ENCODE measurements at regions not wholly inside any gene's neighbourhood (a gene's known extent, or its start where the extent isn't known, plus 50 kb on each side); places are given as distances from the start of the nearest gene placed in this dataset.
"Not testable (repeated sequence)": the region's sequence is repeated elsewhere in the genome, so short reads cannot be mapped to it uniquely, and the experiment has no call there.

- intact Hi-C loops (cut with micrococcal nuclease), result no loop called here
- POLR2A ChIA-PET, result no interaction called here
These were observed 117.5 kb downstream of the ZNF429 start for GRCh38 chr19:21622920-21623319.

GRCh38 chr19:21621671-21622070 is 116.3 kb downstream of the ZNF429 start:
- ChIA-PET CTCF (no interaction called here), POLR2A (no interaction called here)
- Mint-ChIP-seq H3K4me1 (ENCODE audit: low read depth) (no peaks in the 10 kb centered on the region), H3K36me3 (ENCODE audit: low read depth) (no peaks in the 10 kb centered on the region), H3K4me3 (no peak overlapping the region), H3K27me3 (no peaks in the 10 kb centered on the region), H3K9me3 (peaks cover 2% of the 10 kb centered on the region), H3K27ac (no peak overlapping the region)
- TF ChIP-seq CTCF (IDR thresholded peaks at IDR 0.05), result no peak
- ATAC-seq (no peak), DNase-seq (no peak)
- intact Hi-C loops (cut with micrococcal nuclease), result no loop called here

More at GRCh38 chr19:21622920-21623319, 117.5 kb downstream of the ZNF429 start:
- no peak for DNase-seq
- no peaks in the 10 kb centered on the region for H3K4me1 Mint-ChIP-seq (ENCODE audit: low read depth)
- no peak overlapping the region for H3K27ac Mint-ChIP-seq
- no peaks in the 10 kb centered on the region for H3K36me3 Mint-ChIP-seq (ENCODE audit: low read depth)
- no peak for ATAC-seq
- peaks cover 2% of the 10 kb centered on the region for H3K9me3 Mint-ChIP-seq
- no peak overlapping the region for H3K4me3 Mint-ChIP-seq
- H3K27me3 Mint-ChIP-seq, result no peaks in the 10 kb centered on the region
- CTCF ChIA-PET, result no interaction called here
- TF ChIP-seq CTCF (IDR thresholded peaks at IDR 0.05), result no peak

DNA sequence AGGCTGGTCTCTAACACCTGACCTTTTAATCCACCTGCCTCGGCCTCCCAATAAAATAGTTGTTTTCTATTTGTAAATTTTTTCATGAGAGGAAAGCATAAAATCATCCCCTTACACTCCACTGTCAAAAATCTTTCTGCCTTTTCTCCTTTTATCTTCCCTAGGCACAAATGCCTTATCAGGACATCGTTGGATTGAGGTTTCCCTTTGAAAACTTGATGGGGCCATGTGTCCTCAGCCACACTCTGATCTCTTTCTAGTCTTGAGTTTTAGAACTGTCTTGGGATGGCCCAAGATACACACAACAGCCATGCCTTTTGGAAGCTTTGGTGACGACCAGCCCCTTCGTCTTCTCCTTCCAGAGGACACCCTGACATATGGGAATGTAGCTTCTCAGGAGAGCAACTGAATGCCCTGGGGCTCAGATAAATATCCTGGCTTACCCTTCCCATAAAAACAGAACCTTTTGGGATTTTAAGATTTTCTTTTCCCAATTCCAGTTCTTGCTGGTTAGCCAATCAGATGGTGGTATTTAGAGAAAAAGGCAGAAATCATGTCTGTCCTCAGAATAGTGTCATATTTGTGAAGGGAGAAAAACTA is 112.4 kb downstream of the ZNF429 start:
- intact Hi-C loops (cut with micrococcal nuclease), result no loop called here
- H3K27ac Mint-ChIP-seq, result no peak overlapping the region
- CTCF ChIA-PET, result no interaction called here

DNA sequence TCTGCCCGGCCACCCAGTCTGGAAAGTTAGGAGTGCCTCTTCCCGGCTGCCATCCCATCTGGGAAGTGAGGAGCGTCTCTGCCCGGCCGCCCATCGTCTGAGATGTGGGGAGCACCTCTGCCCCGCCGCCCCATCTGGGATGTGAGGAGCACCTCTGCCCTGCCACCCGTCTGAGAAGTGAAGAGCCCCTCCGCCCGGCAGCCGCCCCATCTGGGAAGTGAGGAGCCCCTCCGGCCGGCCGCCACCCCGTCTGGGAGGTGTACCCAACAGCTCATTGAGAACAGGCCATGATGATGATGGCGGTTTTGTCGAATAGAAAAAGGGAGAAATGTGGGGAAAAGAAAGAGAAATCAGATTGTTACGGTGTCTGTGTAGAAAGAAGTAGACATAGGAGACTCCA is 109.4 kb downstream of the ZNF429 start:
- CTCF ChIA-PET; POLR2A ChIA-PET; H3K27me3 Mint-ChIP-seq; H3K27ac Mint-ChIP-seq; H3K9me3 Mint-ChIP-seq; ATAC-seq; H3K36me3 Mint-ChIP-seq (ENCODE audit: low read depth); H3K4me3 Mint-ChIP-seq; DNase-seq; intact Hi-C loops (cut with micrococcal nuclease); H3K4me1 Mint-ChIP-seq (ENCODE audit: low read depth): not testable (repeated sequence)

More for the DNA sequence above, 112.4 kb downstream of the ZNF429 start:
- no peak for TF ChIP-seq CTCF (IDR thresholded peaks at IDR 0.05)
- no peaks in the 10 kb centered on the region for H3K4me1 Mint-ChIP-seq (ENCODE audit: low read depth)
- no peaks in the 10 kb centered on the region for H3K27me3 Mint-ChIP-seq
- POLR2A ChIA-PET, result no interaction called here
- no peak for ATAC-seq
- H3K4me3 Mint-ChIP-seq, result no peak overlapping the region
- DNase-seq, result no peak
- H3K36me3 Mint-ChIP-seq (ENCODE audit: low read depth), result no peaks in the 10 kb centered on the region
- H3K9me3 Mint-ChIP-seq, result no peaks in the 10 kb centered on the region

DNA sequence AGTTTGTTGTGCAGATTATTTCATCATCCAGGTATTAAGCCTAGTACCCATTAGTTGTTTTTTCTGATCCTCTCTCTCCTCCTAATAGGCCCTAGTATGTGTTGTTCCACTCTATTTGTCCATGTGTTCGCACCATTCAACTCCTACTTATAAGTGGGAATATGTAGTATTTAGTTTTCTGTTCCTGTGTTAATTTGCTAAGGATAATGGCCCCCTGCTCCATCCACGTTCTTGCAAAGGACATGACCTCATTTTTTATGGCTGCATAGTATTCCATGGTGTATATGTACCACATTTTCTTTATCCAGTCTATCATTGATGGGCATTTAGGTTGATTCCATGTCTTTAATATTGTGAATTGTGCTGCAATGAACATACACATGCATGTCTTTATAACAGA is 107.8 kb downstream of the ZNF429 start:
- H3K4me1 Mint-ChIP-seq (ENCODE audit: low read depth); H3K9me3 Mint-ChIP-seq; H3K36me3 Mint-ChIP-seq (ENCODE audit: low read depth); H3K4me3 Mint-ChIP-seq; H3K27me3 Mint-ChIP-seq; POLR2A ChIA-PET; CTCF ChIA-PET; intact Hi-C loops (cut with micrococcal nuclease); H3K27ac Mint-ChIP-seq; DNase-seq; ATAC-seq: not testable (repeated sequence)

GRCh38 chr19:21612403-21612872 is 107.0 kb downstream of the ZNF429 start:
- Mint-ChIP-seq H3K4me3 (no peak overlapping the region), H3K9me3 (no peaks in the 10 kb centered on the region), H3K27ac (no peak overlapping the region), H3K4me1 (ENCODE audit: low read depth) (peaks cover 8% of the 10 kb centered on the region), H3K27me3 (no peaks in the 10 kb centered on the region), H3K36me3 (ENCODE audit: low read depth) (no peaks in the 10 kb centered on the region)
- intact Hi-C loops (cut with micrococcal nuclease), result no loop called here
- ATAC-seq, result no peak
- POLR2A ChIA-PET, result no interaction called here
- CTCF ChIA-PET, result no interaction called here
- no peak for TF ChIP-seq CTCF (IDR thresholded peaks at IDR 0.05)
- DNase-seq, result no peak

Data from activated CD8-positive, alpha-beta T cell treated with anti-CD3 and anti-CD28 coated beads for 36 hours (primary cell).